ENCODE measurements at regions not wholly inside any gene's neighbourhood (a gene's known extent, or its start where the extent isn't known, plus 50 kb on each side); places are given as distances from the start of the nearest gene placed in this dataset.

DNA sequence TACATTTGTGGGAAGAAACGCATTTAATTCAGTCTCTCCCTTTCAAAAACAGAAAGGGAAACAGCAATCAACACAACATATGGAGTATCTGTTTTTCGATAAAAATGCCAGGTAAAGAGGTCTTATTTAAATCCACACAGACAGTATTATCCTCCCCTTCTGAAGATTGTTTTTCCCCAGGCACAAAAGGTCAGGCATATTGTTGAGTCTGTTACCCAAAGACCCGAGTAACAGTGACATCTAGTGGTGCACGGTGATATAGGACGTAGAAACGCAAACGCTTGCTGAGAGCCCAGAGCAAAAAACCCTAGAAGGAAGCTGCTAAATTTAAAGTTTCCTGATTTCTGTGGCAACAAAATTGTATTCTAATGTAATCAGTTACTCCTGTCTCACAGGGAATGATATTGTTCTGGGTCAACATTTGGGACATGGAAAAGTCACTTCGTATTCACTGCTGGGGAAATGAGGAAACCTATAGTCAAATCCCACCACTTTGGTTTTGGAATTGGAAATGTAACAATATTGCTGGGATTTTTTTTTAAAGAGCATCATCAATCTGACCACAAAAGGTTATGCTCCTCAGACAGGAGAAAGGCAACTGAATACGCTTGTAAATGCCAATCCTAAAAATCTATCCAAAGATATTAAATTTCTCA is 312.7 kb upstream of the CCDC54 start:
- TF ChIP-seq POLR2A (IDR thresholded peaks at IDR 0.05), result no peak
- TF ChIP-seq, protein P1, sequence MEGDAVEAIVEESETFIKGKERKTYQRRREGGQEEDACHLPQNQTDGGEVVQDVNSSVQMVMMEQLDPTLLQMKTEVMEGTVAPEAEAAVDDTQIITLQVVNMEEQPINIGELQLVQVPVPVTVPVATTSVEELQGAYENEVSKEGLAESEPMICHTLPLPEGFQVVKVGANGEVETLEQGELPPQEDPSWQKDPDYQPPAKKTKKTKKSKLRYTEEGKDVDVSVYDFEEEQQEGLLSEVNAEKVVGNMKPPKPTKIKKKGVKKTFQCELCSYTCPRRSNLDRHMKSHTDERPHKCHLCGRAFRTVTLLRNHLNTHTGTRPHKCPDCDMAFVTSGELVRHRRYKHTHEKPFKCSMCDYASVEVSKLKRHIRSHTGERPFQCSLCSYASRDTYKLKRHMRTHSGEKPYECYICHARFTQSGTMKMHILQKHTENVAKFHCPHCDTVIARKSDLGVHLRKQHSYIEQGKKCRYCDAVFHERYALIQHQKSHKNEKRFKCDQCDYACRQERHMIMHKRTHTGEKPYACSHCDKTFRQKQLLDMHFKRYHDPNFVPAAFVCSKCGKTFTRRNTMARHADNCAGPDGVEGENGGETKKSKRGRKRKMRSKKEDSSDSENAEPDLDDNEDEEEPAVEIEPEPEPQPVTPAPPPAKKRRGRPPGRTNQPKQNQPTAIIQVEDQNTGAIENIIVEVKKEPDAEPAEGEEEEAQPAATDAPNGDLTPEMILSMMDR (IDR thresholded peaks at IDR 0.05), result peak; percentile 63 to 82 (median 74)
